Upper lobe of left lung (tissue), 6 donors: ENCODE measurements at regions not wholly inside any gene's neighbourhood (a gene's known extent, or its start where the extent isn't known, plus 50 kb on each side); places are given as distances from the start of the nearest gene placed in this dataset.
A peak's percentile ranks its signal among the peaks of the same experiment; 100 is the strongest.

Experiments
- ATAC-seq, 2 donors: fragments of 200-7000 bp; cut with Tn5 transposase; one replicate each; pipeline ENCODE4 v1.9.1; 2022; ENCODE audit warnings: mild to moderate bottlenecking in 2 of 2, moderate library complexity in 2 of 2; ENCODE audit not compliant: low FRiP score in 2 of 2
- DNase-seq, 2 donors: peaks; one replicate each; pipeline ENCODE4 v3.0.0-alpha.2; 2019 to 2020
- H3K27ac ChIP-seq, 4 donors: fragments of 200-600 bp; sonication (generic); one replicate each; pipeline ENCODE4 v1.5.1; 2016 to 2019
- H3K27me3 ChIP-seq, 4 donors: fragments of 200-600 bp; sonication (generic); one replicate each; pipeline ENCODE4 v1.5.1; 2017 to 2019
- H3K36me3 ChIP-seq, 4 donors: fragments of 200-600 bp; sonication (generic); one replicate each; pipeline ENCODE4 v1.5.1; 2016 to 2019
- H3K4me1 ChIP-seq, 4 donors: fragments of 200-600 bp; sonication (generic); one replicate each; pipeline ENCODE4 v1.5.1; 2018 to 2019
- H3K4me3 ChIP-seq, 4 donors: fragments of 200-600 bp; sonication (generic); one replicate each; pipeline ENCODE4 v1.5.1; 2017 to 2019; ENCODE audit warnings: mild to moderate bottlenecking in 2 of 4, moderate library complexity in 1 of 4
- H3K9me3 ChIP-seq, 4 donors: fragments of 200-600 bp; sonication (generic); one replicate each; pipeline ENCODE4 v1.5.1; 2018 to 2019
- EP300 ChIP-seq, 4 donors: sonication (generic); formaldehyde crosslinking; IDR thresholded peaks; one replicate each; pipeline ENCODE4 v1.5.1; 2017; ENCODE audit warnings: antibody characterized with exemption in 4 of 4, control low read depth in 2 of 4
- POLR2A ChIP-seq, 4 donors: fragments of 450-650 bp; IDR thresholded peaks; one replicate each; pipeline ENCODE4 v1.5.1; 2016 to 2017; ENCODE audit warnings: antibody characterized with exemption in 4 of 4, mild to moderate bottlenecking in 2 of 4
- POLR2AphosphoS5 ChIP-seq, 2 donors: sonication (generic); formaldehyde crosslinking; IDR thresholded peaks; one replicate each; pipeline ENCODE4 v1.5.1; 2017; ENCODE audit warnings: antibody characterized with exemption in 2 of 2
- WGBS, 2 donors: methylation state at CpG; one replicate each; pipeline ENCODE4 v1.1.5; 2017 to 2018; 5-methylcytosine and 5-hydroxymethylcytosine counted together
- TF ChIP-seq, protein P1 (sequence below), 6 experiments: fragments of 450-650 bp in 4 of 6; fragments of 200-600 bp in 2 of 6; sonication (generic) in 2 of 6; IDR thresholded peaks; one replicate each; pipeline ENCODE4 v1.5.1; 2016 to 2019; ENCODE audit warnings: antibody characterized with exemption in 6 of 6
- donor health status: DM: no; HTN: no; CAD: no; lungs with moderate emphysema.
- donor health status: DM: no; HTN: yes; CAD: no; lungs with severe emphysema.

DNA sequence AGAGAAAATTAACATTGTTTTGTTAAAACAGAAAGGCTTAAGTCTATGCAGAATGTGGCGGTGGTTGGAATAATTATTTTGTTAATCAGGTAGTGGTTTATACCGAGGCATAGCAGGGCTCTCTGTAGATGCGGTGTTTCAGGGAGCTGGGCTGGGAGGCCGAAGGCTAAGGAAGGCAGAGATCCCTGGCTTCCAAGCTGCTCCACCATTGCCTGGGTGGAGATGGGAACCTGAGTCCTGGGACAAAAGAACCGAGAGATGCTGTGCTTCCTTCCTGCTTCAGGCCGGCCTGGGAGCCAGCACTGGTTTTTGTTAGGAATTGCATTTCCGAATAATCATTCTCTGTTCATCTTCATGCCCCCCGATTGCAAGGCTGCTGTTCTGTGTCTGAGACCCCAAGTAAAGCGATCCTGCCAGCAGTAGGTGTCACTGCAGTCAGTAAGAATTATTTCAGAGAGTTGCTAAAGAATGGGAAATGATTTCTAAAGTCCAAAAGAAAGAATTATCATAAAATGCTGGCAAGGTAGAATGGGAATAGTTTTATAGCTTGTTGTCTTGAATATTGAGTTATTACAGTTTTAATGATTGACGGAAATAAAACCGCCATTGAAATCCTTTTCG is 824.9 kb downstream of the GALR1 start:
- DNase-seq (no peak), ATAC-seq (no peak)
- H3K27ac ChIP-seq: no peak overlapping the region
- H3K36me3 ChIP-seq: no peaks in the 10 kb centered on the region
- WGBS, 2 donors: 47 to 60% methylated on average over 12 of the region's 12 CpGs
- H3K4me1 ChIP-seq: peaks cover 0 to 8% (median 5%) of the 10 kb centered on the region in 4 donors
- H3K4me3 ChIP-seq: no peak overlapping the region
- no peaks in the 10 kb centered on the region for H3K9me3 ChIP-seq
- no peaks in the 10 kb centered on the region for H3K27me3 ChIP-seq
- TF ChIP-seq EP300 (IDR thresholded peaks at IDR 0.05) (no peak), POLR2AphosphoS5 (IDR thresholded peaks at IDR 0.05) (no peak)
- TF ChIP-seq, protein P1, sequence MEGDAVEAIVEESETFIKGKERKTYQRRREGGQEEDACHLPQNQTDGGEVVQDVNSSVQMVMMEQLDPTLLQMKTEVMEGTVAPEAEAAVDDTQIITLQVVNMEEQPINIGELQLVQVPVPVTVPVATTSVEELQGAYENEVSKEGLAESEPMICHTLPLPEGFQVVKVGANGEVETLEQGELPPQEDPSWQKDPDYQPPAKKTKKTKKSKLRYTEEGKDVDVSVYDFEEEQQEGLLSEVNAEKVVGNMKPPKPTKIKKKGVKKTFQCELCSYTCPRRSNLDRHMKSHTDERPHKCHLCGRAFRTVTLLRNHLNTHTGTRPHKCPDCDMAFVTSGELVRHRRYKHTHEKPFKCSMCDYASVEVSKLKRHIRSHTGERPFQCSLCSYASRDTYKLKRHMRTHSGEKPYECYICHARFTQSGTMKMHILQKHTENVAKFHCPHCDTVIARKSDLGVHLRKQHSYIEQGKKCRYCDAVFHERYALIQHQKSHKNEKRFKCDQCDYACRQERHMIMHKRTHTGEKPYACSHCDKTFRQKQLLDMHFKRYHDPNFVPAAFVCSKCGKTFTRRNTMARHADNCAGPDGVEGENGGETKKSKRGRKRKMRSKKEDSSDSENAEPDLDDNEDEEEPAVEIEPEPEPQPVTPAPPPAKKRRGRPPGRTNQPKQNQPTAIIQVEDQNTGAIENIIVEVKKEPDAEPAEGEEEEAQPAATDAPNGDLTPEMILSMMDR (IDR thresholded peaks at IDR 0.05): peak in 1 of 6 experiments; percentile 8

GRCh38 chr18:78080081-78080480 is 830.4 kb downstream of the GALR1 start:
- no peak for TF ChIP-seq EP300 (IDR thresholded peaks at IDR 0.05)
- no peak for TF ChIP-seq POLR2A (IDR thresholded peaks at IDR 0.05)
- TF ChIP-seq POLR2AphosphoS5 (IDR thresholded peaks at IDR 0.05): no peak
- TF ChIP-seq, protein P1 (IDR thresholded peaks at IDR 0.05): no peak
- H3K36me3 ChIP-seq: no peaks in the 10 kb centered on the region
- H3K27ac ChIP-seq: no peak overlapping the region
- DNase-seq (no peak), ATAC-seq (no peak)
- H3K4me3 ChIP-seq: no peak overlapping the region
- no peaks in the 10 kb centered on the region for H3K4me1 ChIP-seq
- whole genome bisulfite sequencing, 2 donors: 90 to 96% methylated on average over 13 of the region's 13 CpGs
- H3K9me3 ChIP-seq: no peaks in the 10 kb centered on the region
- H3K27me3 ChIP-seq: no peaks in the 10 kb centered on the region

- Histone ChIP-seq H3K9me3 (no peaks in the 10 kb centered on the region), H3K27ac (no peak overlapping the region), H3K36me3 (no peaks in the 10 kb centered on the region), H3K27me3 (no peaks in the 10 kb centered on the region), H3K4me1 (no peaks in the 10 kb centered on the region), H3K4me3 (no peak overlapping the region)
- no peak for TF ChIP-seq POLR2A (IDR thresholded peaks at IDR 0.05)
- no peak for TF ChIP-seq EP300 (IDR thresholded peaks at IDR 0.05)
- TF ChIP-seq POLR2AphosphoS5 (IDR thresholded peaks at IDR 0.05): no peak
- TF ChIP-seq, protein P1 (IDR thresholded peaks at IDR 0.05): no peak
- DNase-seq (no peak), ATAC-seq (no peak)
- 90 to 96% methylated on average over 4 to 5 of the region's 5 CpGs for WGBS, 2 donors
These were observed 831.1 kb downstream of the GALR1 start for GRCh38 chr18:78080761-78081160.

DNA sequence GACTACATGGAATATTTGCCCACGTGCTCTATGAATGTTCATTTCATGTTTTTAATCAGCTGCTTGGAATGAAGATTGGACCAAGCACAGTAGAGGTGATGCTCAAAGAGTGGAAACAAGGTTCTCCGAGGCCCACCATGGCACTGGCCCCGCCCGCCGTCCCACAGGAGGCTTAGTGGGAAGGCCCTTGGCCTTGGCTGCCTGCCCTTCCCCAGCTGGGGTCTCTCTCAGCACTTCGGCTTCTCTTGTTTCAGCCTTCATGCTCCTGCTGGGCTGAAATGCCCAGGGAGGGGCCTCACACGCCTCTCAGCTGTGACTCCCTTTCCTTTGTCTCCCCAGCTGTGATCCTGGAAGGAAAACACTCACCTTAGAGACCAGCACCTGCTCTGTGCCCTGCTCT is 833.2 kb downstream of the GALR1 start:
- TF ChIP-seq POLR2A (IDR thresholded peaks at IDR 0.05) (no peak), EP300 (IDR thresholded peaks at IDR 0.05) (no peak), POLR2AphosphoS5 (IDR thresholded peaks at IDR 0.05) (no peak)
- TF ChIP-seq, protein P1 (IDR thresholded peaks at IDR 0.05): no peak
- H3K4me1 ChIP-seq: no peaks in the 10 kb centered on the region
- no peak for DNase-seq
- H3K9me3 ChIP-seq: no peaks in the 10 kb centered on the region
- WGBS, 2 donors: 82 to 90% methylated on average over 6 to 7 of the region's 7 CpGs
- H3K36me3 ChIP-seq: no peaks in the 10 kb centered on the region
- ATAC-seq: no peak
- no peak overlapping the region for H3K4me3 ChIP-seq
- H3K27me3 ChIP-seq: no peaks in the 10 kb centered on the region
- no peak overlapping the region for H3K27ac ChIP-seq
